HepG2 (cell line): ENCODE measurements at regions not wholly inside any gene's neighbourhood (a gene's known extent, or its start where the extent isn't known, plus 50 kb on each side); places are given as distances from the start of the nearest gene placed in this dataset.

Experiments used
- ARID5B ChIP-seq: IDR thresholded peaks from 2 replicates; pipeline ENCODE4 v1.4.0; 2020; ENCODE audit warnings: mild to moderate bottlenecking, missing genetic modification reagents
- ARNT ChIP-seq: fragments of 450-650 bp; IDR thresholded peaks from 2 replicates; pipeline ENCODE4 v1.6.1; 2017
- ELF4 ChIP-seq: sonication (generic); formaldehyde crosslinking; IDR thresholded peaks from 2 replicates; pipeline ENCODE4 v1.5.0; 2020; ENCODE audit warnings: missing genetic modification reagents, mild to moderate bottlenecking, moderate library complexity, borderline replicate concordance
- FOSL2 ChIP-seq: sonication (generic); formaldehyde crosslinking; IDR thresholded peaks from 2 replicates; pipeline ENCODE4 v1.4.0; 2020; ENCODE audit warnings: missing genetic modification reagents
- HDAC6 ChIP-seq: fragments of 200-600 bp; sonication (generic); IDR thresholded peaks from 2 replicates; pipeline ENCODE4 v1.7.0; 2017; ENCODE audit warnings: mild to moderate bottlenecking, antibody characterized with exemption, low read length, low read depth
- HNRNPUL1 ChIP-seq: fragments of 200-400 bp; formaldehyde crosslinking; IDR thresholded peaks from 2 replicates; pipeline ENCODE4 v1.6.1; 2017; ENCODE audit warnings: low read depth, mild to moderate bottlenecking, low read length, moderate library complexity
- JUNB ChIP-seq: sonication (generic); formaldehyde crosslinking; IDR thresholded peaks from 2 replicates; pipeline ENCODE4 v1.8.0; 2022; ENCODE audit warnings: missing genetic modification reagents, mild to moderate bottlenecking, borderline replicate concordance
- SALL2 ChIP-seq: sonication (generic); formaldehyde crosslinking; IDR thresholded peaks from 2 replicates; pipeline ENCODE4 v1.8.1; 2023; ENCODE audit warnings: mild to moderate bottlenecking, missing genetic modification reagents, inconsistent platforms
- SAP130 ChIP-seq: IDR thresholded peaks from 2 replicates; pipeline ENCODE4 v1.6.1; 2016; ENCODE audit warnings: low read depth
- SMAD9 ChIP-seq: sonication (generic); formaldehyde crosslinking; IDR thresholded peaks from 2 replicates; pipeline ENCODE4 v1.5.1; 2020; ENCODE audit warnings: mild to moderate bottlenecking, missing genetic modification reagents
- TFE3 ChIP-seq: IDR thresholded peaks from 2 replicates; pipeline ENCODE4 v1.6.1; 2016
- ZNF3 ChIP-seq: IDR thresholded peaks from 2 replicates; pipeline ENCODE4 v1.7.0; 2017; ENCODE audit warnings: inconsistent platforms
- ZNF333 ChIP-seq: sonication (generic); formaldehyde crosslinking; IDR thresholded peaks from 2 replicates; pipeline ENCODE4 v1.4.0; 2020; ENCODE audit warnings: mild to moderate bottlenecking, missing genetic modification reagents, borderline replicate concordance
- ZNF574 ChIP-seq: sonication (generic); formaldehyde crosslinking; IDR thresholded peaks from 2 replicates; pipeline ENCODE4 v1.4.0; 2020; ENCODE audit warnings: missing genetic modification reagents
- ZNF646 ChIP-seq: sonication (generic); formaldehyde crosslinking; IDR thresholded peaks from 2 replicates; pipeline ENCODE4 v1.9.0; 2021; ENCODE audit warnings: mild to moderate bottlenecking, missing genetic modification reagents
- ZNF782 ChIP-seq: sonication (generic); formaldehyde crosslinking; IDR thresholded peaks from 2 replicates; pipeline ENCODE4 v1.4.0; 2020; ENCODE audit warnings: missing genetic modification reagents, mild to moderate bottlenecking, borderline replicate concordance

GRCh38 chr21:33980276-33980916, 64.8 kb upstream of the ATP5PO start (continued):
- TF ChIP-seq ZNF574, result peak; percentile 27; the same call in 1 of the 2 replicates
- no peak for TF ChIP-seq ZNF3
- TF ChIP-seq ARID5B (CRISPR knock-in tag), result peak; percentile 58; the same call in 1 of the 2 replicates
- TF ChIP-seq SAP130 (CRISPR knock-in tag), result peak; percentile 77
- no peak for TF ChIP-seq SALL2 (CRISPR knock-in tag)
- no peak for TF ChIP-seq SMAD9 (CRISPR knock-in tag)
- 0 out of 2 replicates have a peak, but pooled peaks have one; percentile 39 for TF ChIP-seq TFE3 (CRISPR knock-in tag)
- no peak for TF ChIP-seq ZNF782 (CRISPR knock-in tag)
- TF ChIP-seq HNRNPUL1, result no peak
- TF ChIP-seq FOSL2 (CRISPR knock-in tag), result peak; percentile 95
- no peak for TF ChIP-seq ARNT
- no peak for TF ChIP-seq JUNB (CRISPR knock-in tag)
- TF ChIP-seq ELF4, result no peak
- no peak for TF ChIP-seq ZNF333 (CRISPR knock-in tag)
- TF ChIP-seq HDAC6, result no peak
- no peak for TF ChIP-seq ZNF646
